HEK293 (cell line): ENCODE measurements at regions not wholly inside any gene's neighbourhood (a gene's known extent, or its start where the extent isn't known, plus 50 kb on each side); places are given as distances from the start of the nearest gene placed in this dataset.

Experiments
- GFI1B ChIP-seq: fragments of 450-650 bp; formaldehyde crosslinking; IDR thresholded peaks from 2 replicates; pipeline ENCODE4 v1.5.1; 2016; ENCODE audit warnings: missing biosample characterization, missing genetic modification characterization
- GLIS1 ChIP-seq: fragments of 450-650 bp; formaldehyde crosslinking; IDR thresholded peaks from 2 replicates; pipeline ENCODE4 v1.5.1; 2016; ENCODE audit warnings: missing biosample characterization, missing genetic modification characterization
- HOXC10 ChIP-seq: sonication (generic); formaldehyde crosslinking; IDR thresholded peaks from 2 replicates; pipeline ENCODE4 v1.8.1; 2023; ENCODE audit warnings: mild to moderate bottlenecking, missing genetic modification reagents
- KLF1 ChIP-seq: fragments of 450-650 bp; formaldehyde crosslinking; IDR thresholded peaks from 2 replicates; pipeline ENCODE4 v1.5.1; 2016; ENCODE audit warnings: missing biosample characterization, missing genetic modification characterization
- KLF7 ChIP-seq: fragments of 450-650 bp; formaldehyde crosslinking; IDR thresholded peaks from 2 replicates; pipeline ENCODE4 v1.5.1; 2016; ENCODE audit warnings: missing biosample characterization, missing genetic modification characterization, borderline replicate concordance
- KLF8 ChIP-seq: fragments of 450-650 bp; formaldehyde crosslinking; IDR thresholded peaks from 2 replicates; pipeline ENCODE4 v1.5.1; 2016; ENCODE audit warnings: missing biosample characterization, missing genetic modification characterization
- SETDB1 ChIP-seq: IDR thresholded peaks from one replicate; pipeline ENCODE4 v1.6.1; 2017; ENCODE audit warnings: mild to moderate bottlenecking, low read length, moderate library complexity, mixed read lengths; ENCODE audit not compliant: insufficient read length
- YY1 ChIP-seq: fragments of 450-650 bp; formaldehyde crosslinking; IDR thresholded peaks from 2 replicates; pipeline ENCODE4 v1.5.1; 2018; ENCODE audit warnings: missing biosample characterization, missing genetic modification characterization
- ZBTB17 ChIP-seq: fragments of 450-650 bp; formaldehyde crosslinking; IDR thresholded peaks from 2 replicates; pipeline ENCODE4 v1.5.1; 2016; ENCODE audit warnings: missing biosample characterization, missing genetic modification characterization
- ZEB2 ChIP-seq: fragments of 450-650 bp; formaldehyde crosslinking; IDR thresholded peaks from 2 replicates; pipeline ENCODE4 v1.5.1; 2016; ENCODE audit warnings: missing biosample characterization, missing genetic modification characterization
- ZFP37 ChIP-seq: fragments of 450-650 bp; formaldehyde crosslinking; IDR thresholded peaks from 2 replicates; pipeline ENCODE4 v1.5.1; 2016; ENCODE audit warnings: missing biosample characterization, missing genetic modification characterization
- ZIC2 ChIP-seq: fragments of 450-650 bp; formaldehyde crosslinking; IDR thresholded peaks from 2 replicates; pipeline ENCODE4 v1.5.1; 2016; ENCODE audit warnings: missing biosample characterization, missing genetic modification characterization
- ZNF155 ChIP-seq: fragments of 450-650 bp; formaldehyde crosslinking; IDR thresholded peaks from 2 replicates; pipeline ENCODE4 v1.5.1; 2016; ENCODE audit warnings: missing biosample characterization, missing genetic modification characterization
- ZNF169 ChIP-seq: fragments of 450-650 bp; formaldehyde crosslinking; IDR thresholded peaks from 2 replicates; pipeline ENCODE4 v1.5.1; 2016; ENCODE audit warnings: missing biosample characterization, missing genetic modification characterization
- ZNF2 ChIP-seq: fragments of 450-650 bp; formaldehyde crosslinking; IDR thresholded peaks from 2 replicates; pipeline ENCODE4 v1.5.1; 2016; ENCODE audit warnings: missing biosample characterization, missing genetic modification characterization
- ZNF221 ChIP-seq: fragments of 450-650 bp; formaldehyde crosslinking; IDR thresholded peaks from 2 replicates; pipeline ENCODE4 v1.5.1; 2017; ENCODE audit warnings: missing biosample characterization, missing genetic modification characterization, borderline replicate concordance
- ZNF274 ChIP-seq, 2 experiments: fragments of 200-500 bp in 1 of 2; fragments of 450-650 bp in 1 of 2; sonication (Bioruptor generic) in 1 of 2; formaldehyde crosslinking in 1 of 2; IDR thresholded peaks; 2 replicates each; pipeline versions ENCODE4 v1.5.1 to v1.6.1; 2014 to 2016; ENCODE audit warnings: borderline replicate concordance in 1 of 2, inconsistent platforms in 1 of 2, low read length in 1 of 2, missing biosample characterization in 1 of 2, missing genetic modification characterization in 1 of 2
- ZNF302 ChIP-seq: fragments of 450-650 bp; formaldehyde crosslinking; IDR thresholded peaks from 2 replicates; pipeline ENCODE4 v1.5.1; 2016; ENCODE audit warnings: missing biosample characterization, missing genetic modification characterization, low read depth
- ZNF362 ChIP-seq: fragments of 450-650 bp; formaldehyde crosslinking; IDR thresholded peaks from 2 replicates; pipeline ENCODE4 v1.5.1; 2016; ENCODE audit warnings: missing biosample characterization, missing genetic modification characterization
- ZNF366 ChIP-seq: fragments of 450-650 bp; formaldehyde crosslinking; conservative IDR thresholded peaks from 2 replicates; pipeline ENCODE4 v1.5.1; 2016; ENCODE audit warnings: missing biosample characterization, missing genetic modification characterization
- ZNF394 ChIP-seq: fragments of 450-650 bp; formaldehyde crosslinking; IDR thresholded peaks from 2 replicates; pipeline ENCODE4 v1.5.1; 2016; ENCODE audit warnings: missing biosample characterization, missing genetic modification characterization, mild to moderate bottlenecking, moderate library complexity, borderline replicate concordance
- ZNF488 ChIP-seq: fragments of 450-650 bp; formaldehyde crosslinking; IDR thresholded peaks from 2 replicates; pipeline ENCODE4 v1.5.1; 2016; ENCODE audit warnings: missing biosample characterization, missing genetic modification characterization
- ZNF521 ChIP-seq: fragments of 450-650 bp; formaldehyde crosslinking; IDR thresholded peaks from 2 replicates; pipeline ENCODE4 v1.5.1; 2017; ENCODE audit warnings: missing biosample characterization, mild to moderate bottlenecking, missing genetic modification characterization
- ZNF580 ChIP-seq: fragments of 450-650 bp; formaldehyde crosslinking; IDR thresholded peaks from 2 replicates; pipeline ENCODE4 v1.5.1; 2016; ENCODE audit warnings: missing biosample characterization, missing genetic modification characterization
- ZNF600 ChIP-seq: fragments of 450-650 bp; formaldehyde crosslinking; IDR thresholded peaks from 2 replicates; pipeline ENCODE4 v1.5.1; 2016; ENCODE audit warnings: missing biosample characterization, missing genetic modification characterization
- ZNF621 ChIP-seq: fragments of 450-650 bp; formaldehyde crosslinking; IDR thresholded peaks from 2 replicates; pipeline ENCODE4 v1.5.1; 2017; ENCODE audit warnings: missing biosample characterization, missing genetic modification characterization
- ZNF670 ChIP-seq: fragments of 450-650 bp; formaldehyde crosslinking; IDR thresholded peaks from 2 replicates; pipeline ENCODE4 v1.5.1; 2016; ENCODE audit warnings: missing biosample characterization, missing genetic modification characterization, low read depth
- ZNF704 ChIP-seq: fragments of 450-650 bp; formaldehyde crosslinking; IDR thresholded peaks from 2 replicates; pipeline ENCODE4 v1.5.1; 2016; ENCODE audit warnings: missing biosample characterization, missing genetic modification characterization
- ZNF768 ChIP-seq: fragments of 450-650 bp; formaldehyde crosslinking; IDR thresholded peaks from 2 replicates; pipeline ENCODE4 v1.5.1; 2018; ENCODE audit warnings: missing biosample characterization, mild to moderate bottlenecking, missing genetic modification characterization
- ZNF776 ChIP-seq: fragments of 450-650 bp; formaldehyde crosslinking; IDR thresholded peaks from 2 replicates; pipeline ENCODE4 v1.5.0; 2017; ENCODE audit warnings: missing biosample characterization, missing genetic modification characterization, borderline replicate concordance
- ZNF777 ChIP-seq: fragments of 450-650 bp; formaldehyde crosslinking; IDR thresholded peaks from 2 replicates; pipeline ENCODE4 v1.5.1; 2017; ENCODE audit warnings: missing biosample characterization, missing genetic modification characterization, borderline replicate concordance
- ZNF837 ChIP-seq: fragments of 450-650 bp; formaldehyde crosslinking; IDR thresholded peaks from 2 replicates; pipeline ENCODE4 v1.5.1; 2016; ENCODE audit warnings: missing biosample characterization, missing genetic modification characterization
- ZSCAN16 ChIP-seq: fragments of 450-650 bp; formaldehyde crosslinking; IDR thresholded peaks from 2 replicates; pipeline ENCODE4 v1.5.1; 2016; ENCODE audit warnings: missing biosample characterization, missing genetic modification characterization
- TF ChIP-seq, protein P1 (sequence below): fragments of 450-650 bp; formaldehyde crosslinking; IDR thresholded peaks from 2 replicates; pipeline ENCODE4 v1.5.1; 2016; ENCODE audit warnings: missing biosample characterization, missing genetic modification characterization, low read depth
- TF ChIP-seq, protein P2 (sequence below): fragments of 450-650 bp; formaldehyde crosslinking; IDR thresholded peaks from 2 replicates; pipeline ENCODE4 v1.5.1; 2016; ENCODE audit warnings: missing biosample characterization, missing genetic modification characterization

- TF ChIP-seq ZNF621 (no peak), YY1 (tag by site-specific recombination) (peak; percentile 32; the same call in 1 of the 2 replicates), GFI1B (no peak), ZSCAN16 (0 out of 2 replicates have a peak, but pooled peaks have one; percentile 43), ZNF670 (tag by site-specific recombination) (no peak), ZNF777 (no peak), ZNF776 (no peak), ZNF600 (tag by site-specific recombination) (peak; percentile 92), ZEB2 (no peak), ZNF302 (tag by site-specific recombination) (no peak), ZNF768 (tag by site-specific recombination) (no peak), ZNF488 (tag by site-specific recombination) (no peak), KLF1 (tag by site-specific recombination) (no peak), ZIC2 (tag by site-specific recombination) (peak; percentile 71), ZNF521 (tag by site-specific recombination) (no peak), GLIS1 (tag by site-specific recombination) (peak; percentile 51; the same call in 1 of the 2 replicates), ZNF362 (tag by site-specific recombination) (no peak), ZBTB17 (tag by site-specific recombination) (no peak), ZNF169 (tag by site-specific recombination) (no peak), ZNF394 (no peak), KLF8 (tag by site-specific recombination) (no peak), ZNF155 (tag by site-specific recombination) (no peak), HOXC10 (CRISPR knock-in tag) (no peak), ZNF2 (0 out of 2 replicates have a peak, but pooled peaks have one; percentile 23), ZNF704 (tag by site-specific recombination) (no peak), ZNF580 (tag by site-specific recombination) (no peak), ZNF221 (tag by site-specific recombination) (no peak), KLF7 (tag by site-specific recombination) (no peak), ZNF366 (tag by site-specific recombination) (no peak), ZNF274 (IDR thresholded peaks at IDR 0.05; ENCODE audit: low read length) (no peak), ZNF274 (tag by site-specific recombination; IDR thresholded peaks at IDR 0.05; ENCODE audit: borderline replicate concordance) (no peak), ZNF837 (tag by site-specific recombination) (no peak), SETDB1 (no peak), ZFP37 (no peak)
- TF ChIP-seq, protein P1, sequence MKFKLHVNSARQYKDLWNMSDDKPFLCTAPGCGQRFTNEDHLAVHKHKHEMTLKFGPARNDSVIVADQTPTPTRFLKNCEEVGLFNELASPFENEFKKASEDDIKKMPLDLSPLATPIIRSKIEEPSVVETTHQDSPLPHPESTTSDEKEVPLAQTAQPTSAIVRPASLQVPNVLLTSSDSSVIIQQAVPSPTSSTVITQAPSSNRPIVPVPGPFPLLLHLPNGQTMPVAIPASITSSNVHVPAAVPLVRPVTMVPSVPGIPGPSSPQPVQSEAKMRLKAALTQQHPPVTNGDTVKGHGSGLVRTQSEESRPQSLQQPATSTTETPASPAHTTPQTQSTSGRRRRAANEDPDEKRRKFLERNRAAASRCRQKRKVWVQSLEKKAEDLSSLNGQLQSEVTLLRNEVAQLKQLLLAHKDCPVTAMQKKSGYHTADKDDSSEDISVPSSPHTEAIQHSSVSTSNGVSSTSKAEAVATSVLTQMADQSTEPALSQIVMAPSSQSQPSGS (tag by site-specific recombination) = no peak
- TF ChIP-seq, protein P2, sequence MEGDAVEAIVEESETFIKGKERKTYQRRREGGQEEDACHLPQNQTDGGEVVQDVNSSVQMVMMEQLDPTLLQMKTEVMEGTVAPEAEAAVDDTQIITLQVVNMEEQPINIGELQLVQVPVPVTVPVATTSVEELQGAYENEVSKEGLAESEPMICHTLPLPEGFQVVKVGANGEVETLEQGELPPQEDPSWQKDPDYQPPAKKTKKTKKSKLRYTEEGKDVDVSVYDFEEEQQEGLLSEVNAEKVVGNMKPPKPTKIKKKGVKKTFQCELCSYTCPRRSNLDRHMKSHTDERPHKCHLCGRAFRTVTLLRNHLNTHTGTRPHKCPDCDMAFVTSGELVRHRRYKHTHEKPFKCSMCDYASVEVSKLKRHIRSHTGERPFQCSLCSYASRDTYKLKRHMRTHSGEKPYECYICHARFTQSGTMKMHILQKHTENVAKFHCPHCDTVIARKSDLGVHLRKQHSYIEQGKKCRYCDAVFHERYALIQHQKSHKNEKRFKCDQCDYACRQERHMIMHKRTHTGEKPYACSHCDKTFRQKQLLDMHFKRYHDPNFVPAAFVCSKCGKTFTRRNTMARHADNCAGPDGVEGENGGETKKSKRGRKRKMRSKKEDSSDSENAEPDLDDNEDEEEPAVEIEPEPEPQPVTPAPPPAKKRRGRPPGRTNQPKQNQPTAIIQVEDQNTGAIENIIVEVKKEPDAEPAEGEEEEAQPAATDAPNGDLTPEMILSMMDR = no peak
Observed at GRCh38 chr6:79384845-79385244, 150.4 kb upstream of the HMGN3 start (continued).
